Spleen (tissue), 11 donors: ENCODE measurements at regions not wholly inside any gene's neighbourhood (a gene's known extent, or its start where the extent isn't known, plus 50 kb on each side); places are given as distances from the start of the nearest gene placed in this dataset.

Source experiments
- DNase-seq: peaks from one replicate; pipeline ENCODE4 v3.0.0-alpha.2; 2020
- H3K27ac ChIP-seq, 8 donors: fragments of 200-600 bp; sonication (generic) in 7 of 8; 1 replicate in 4 of 8; 2 replicates in 4 of 8; pipeline versions ENCODE4 v1.5.0 to v1.8.0; 2016 to 2021; ENCODE audit warnings: inconsistent platforms in 4 of 8, mild to moderate bottlenecking in 4 of 8, moderate library complexity in 1 of 8
- H3K27me3 ChIP-seq, 7 donors: fragments of 200-600 bp; sonication (generic) in 6 of 7; replicated peaks in 1 of 7; 1 replicate in 4 of 7; 2 replicates in 3 of 7; pipeline versions ENCODE4 v1.5.0 to v1.8.0; 2016 to 2021; ENCODE audit warnings: inconsistent platforms in 3 of 7, mild to moderate bottlenecking in 1 of 7
- H3K36me3 ChIP-seq, 6 donors: fragments of 200-600 bp; sonication (generic) in 5 of 6; 1 replicate in 4 of 6; 2 replicates in 2 of 6; pipeline versions ENCODE4 v1.5.0 to v1.8.0; 2016 to 2021; ENCODE audit warnings: inconsistent platforms in 2 of 6
- H3K4me1 ChIP-seq, 6 donors: fragments of 200-600 bp; sonication (generic) in 5 of 6; 1 replicate in 3 of 6; 2 replicates in 3 of 6; pipeline versions ENCODE4 v1.5.0 to v1.8.0; 2016 to 2021; ENCODE audit warnings: inconsistent platforms in 3 of 6
- H3K4me3 ChIP-seq, 8 donors: fragments of 200-600 bp; sonication (generic) in 7 of 8; 1 replicate in 4 of 8; 2 replicates in 4 of 8; pipeline versions ENCODE4 v1.5.0 to v1.8.0; 2016 to 2021; ENCODE audit warnings: inconsistent platforms in 4 of 8, mild to moderate bottlenecking in 4 of 8, moderate library complexity in 2 of 8
- H3K9me3 ChIP-seq, 8 donors: fragments of 200-600 bp; sonication (generic) in 7 of 8; 1 replicate in 4 of 8; 2 replicates in 4 of 8; pipeline versions ENCODE4 v1.5.0 to v1.8.0; 2016 to 2021; ENCODE audit warnings: inconsistent platforms in 4 of 8
- POLR2A ChIP-seq, 3 donors: fragments of 450-650 bp; IDR thresholded peaks; one replicate each; pipeline ENCODE4 v1.5.1; 2017; ENCODE audit warnings: antibody characterized with exemption in 3 of 3, mild to moderate bottlenecking in 1 of 3
- POLR2AphosphoS5 ChIP-seq, 3 donors: sonication (generic); formaldehyde crosslinking; IDR thresholded peaks; one replicate each; pipeline ENCODE4 v1.5.1; 2017; ENCODE audit warnings: antibody characterized with exemption in 3 of 3
- WGBS, 5 donors: extraction: QIAGEN DNeasy Blood & Tissue Kit in 3 of 5; methylation state at CpG; one replicate each; pipeline versions ENCODE4 v1.1.5 to v1.1.7; 2013 to 2018; 5-methylcytosine and 5-hydroxymethylcytosine counted together
- intact Hi-C: fragments of 100-400 bp; cut with DNase I; formaldehyde crosslinking; loops from one replicate; pipeline ENCODE4 v1.15.0; 2023; ENCODE audit warnings: low total_unique reads
- TF ChIP-seq, protein P1 (sequence below), 11 experiments: fragments of 200-600 bp in 7 of 11; fragments of 450-650 bp in 4 of 11; sonication (generic) in 4 of 11; IDR thresholded peaks in 8 of 11; conservative IDR thresholded peaks in 3 of 11; 1 replicate in 7 of 11; 2 replicates in 4 of 11; pipeline versions ENCODE4 v1.4.0 to v1.8.0; 2016 to 2021; ENCODE audit warnings: antibody characterized with exemption in 11 of 11, inconsistent platforms in 4 of 11, mild to moderate bottlenecking in 1 of 11
- donor health status: healthy with polysubstance abuse.
- donor health status: DM: no; HTN: no; CAD: no; lungs with moderate emphysema.
- donor health status: DM: no; HTN: no; CAD: no.
- donor health status: Bipolar disorder and iron deficiency.
- donor health status: healthy.
- donor health status: DM: no; HTN: no; CAD: no.
- donor health status: DM: yes; HTN: yes; CAD: no.

GRCh38 chr7:68235937-68236336 lies 1239.3 kb downstream of the TYW1 start:
- TF ChIP-seq, protein P1, sequence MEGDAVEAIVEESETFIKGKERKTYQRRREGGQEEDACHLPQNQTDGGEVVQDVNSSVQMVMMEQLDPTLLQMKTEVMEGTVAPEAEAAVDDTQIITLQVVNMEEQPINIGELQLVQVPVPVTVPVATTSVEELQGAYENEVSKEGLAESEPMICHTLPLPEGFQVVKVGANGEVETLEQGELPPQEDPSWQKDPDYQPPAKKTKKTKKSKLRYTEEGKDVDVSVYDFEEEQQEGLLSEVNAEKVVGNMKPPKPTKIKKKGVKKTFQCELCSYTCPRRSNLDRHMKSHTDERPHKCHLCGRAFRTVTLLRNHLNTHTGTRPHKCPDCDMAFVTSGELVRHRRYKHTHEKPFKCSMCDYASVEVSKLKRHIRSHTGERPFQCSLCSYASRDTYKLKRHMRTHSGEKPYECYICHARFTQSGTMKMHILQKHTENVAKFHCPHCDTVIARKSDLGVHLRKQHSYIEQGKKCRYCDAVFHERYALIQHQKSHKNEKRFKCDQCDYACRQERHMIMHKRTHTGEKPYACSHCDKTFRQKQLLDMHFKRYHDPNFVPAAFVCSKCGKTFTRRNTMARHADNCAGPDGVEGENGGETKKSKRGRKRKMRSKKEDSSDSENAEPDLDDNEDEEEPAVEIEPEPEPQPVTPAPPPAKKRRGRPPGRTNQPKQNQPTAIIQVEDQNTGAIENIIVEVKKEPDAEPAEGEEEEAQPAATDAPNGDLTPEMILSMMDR (IDR thresholded peaks at IDR 0.05 in 8 of 11, conservative IDR thresholded peaks at IDR 0.05 in 3 of 11): no peak
- TF ChIP-seq POLR2AphosphoS5 (IDR thresholded peaks at IDR 0.05): no peak
- TF ChIP-seq POLR2A (IDR thresholded peaks at IDR 0.05): no peak
- 79 to 90% (median 88%) methylated on average over 1 of the region's 1 CpG for WGBS, 5 donors
- peaks cover 0 to 41% (median 9%) of the 10 kb centered on the region in 8 donors for H3K9me3 ChIP-seq

GRCh38 chr7:68238204-68238805 lies 1241.7 kb downstream of the TYW1 start:
- Histone ChIP-seq H3K4me1 (no peaks in the 10 kb centered on the region), H3K27ac (no peak overlapping the region), H3K4me3 (no peak overlapping the region), H3K27me3 (no peaks in the 10 kb centered on the region), H3K9me3 (peaks cover 0 to 55% (median 19%) of the 10 kb centered on the region in 8 donors), H3K36me3 (no peaks in the 10 kb centered on the region)
- intact Hi-C loops: no loop called here
- DNase-seq: no peak
- 63 to 74% (median 67%) methylated on average over 4 of the region's 4 CpGs for WGBS, 5 donors
- TF ChIP-seq, protein P1 (IDR thresholded peaks at IDR 0.05 in 8 of 11, conservative IDR thresholded peaks at IDR 0.05 in 3 of 11): no peak
- no peak for TF ChIP-seq POLR2A (IDR thresholded peaks at IDR 0.05)
- TF ChIP-seq POLR2AphosphoS5 (IDR thresholded peaks at IDR 0.05): no peak

More at GRCh38 chr7:68235937-68236336, 1239.3 kb downstream of the TYW1 start:
- no peaks in the 10 kb centered on the region for H3K27me3 ChIP-seq
- H3K27ac ChIP-seq: no peak overlapping the region
- no peak overlapping the region for H3K4me3 ChIP-seq
- no peak for DNase-seq
- intact Hi-C loops: no loop called here
- H3K4me1 ChIP-seq: no peaks in the 10 kb centered on the region
- no peaks in the 10 kb centered on the region for H3K36me3 ChIP-seq

- H3K9me3 ChIP-seq: peaks cover 0 to 36% (median 24%) of the 10 kb centered on the region in 8 donors
- H3K4me3 ChIP-seq: no peak overlapping the region
- DNase-seq: no peak
- WGBS, 5 donors: 74 to 98% (median 87%) methylated on average over 2 of the region's 2 CpGs
- intact Hi-C loops: no loop called here
- peaks cover 0 to 9% (median 0%) of the 10 kb centered on the region in 7 donors for H3K27me3 ChIP-seq
- H3K27ac ChIP-seq: no peak overlapping the region
- no peaks in the 10 kb centered on the region for H3K4me1 ChIP-seq
- no peaks in the 10 kb centered on the region for H3K36me3 ChIP-seq
- TF ChIP-seq POLR2AphosphoS5 (IDR thresholded peaks at IDR 0.05): no peak
- TF ChIP-seq, protein P1 (IDR thresholded peaks at IDR 0.05 in 8 of 11, conservative IDR thresholded peaks at IDR 0.05 in 3 of 11): no peak
These were observed 1246.5 kb downstream of the TYW1 start for GRCh38 chr7:68243128-68243527.

DNA sequence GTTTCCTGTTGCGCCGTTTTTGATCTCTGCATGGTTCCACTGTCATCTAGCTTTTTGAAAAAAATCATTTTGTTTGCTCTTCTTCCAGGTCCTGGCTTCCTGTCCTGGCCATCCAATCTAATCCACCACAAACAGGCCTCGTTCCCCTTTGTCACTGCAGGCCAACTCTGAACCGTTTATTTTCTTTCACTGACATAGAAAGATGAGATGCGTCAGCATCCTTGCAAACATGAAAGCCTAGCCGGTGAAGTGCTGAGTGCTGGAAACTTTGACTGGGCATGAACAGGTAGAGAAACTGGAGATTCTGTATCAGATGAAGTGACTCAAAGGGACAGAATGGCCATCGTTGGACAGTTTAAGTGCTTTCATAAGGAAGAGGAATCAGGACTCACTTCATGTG lies 1247.8 kb downstream of the TYW1 start:
- Histone ChIP-seq H3K4me1 (no peaks in the 10 kb centered on the region), H3K27me3 (peaks cover 0 to 9% (median 0%) of the 10 kb centered on the region in 7 donors), H3K27ac (no peak overlapping the region), H3K36me3 (no peaks in the 10 kb centered on the region), H3K9me3 (peaks cover 0 to 47% (median 23%) of the 10 kb centered on the region in 8 donors), H3K4me3 (no peak overlapping the region)
- intact Hi-C loops: no loop called here
- no peak for DNase-seq
- TF ChIP-seq POLR2AphosphoS5 (IDR thresholded peaks at IDR 0.05): no peak
- TF ChIP-seq, protein P1 (IDR thresholded peaks at IDR 0.05 in 8 of 11, conservative IDR thresholded peaks at IDR 0.05 in 3 of 11): no peak
- TF ChIP-seq POLR2A (IDR thresholded peaks at IDR 0.05): no peak
- WGBS, 5 donors: 63 to 79% (median 69%) methylated on average over 7 of the region's 7 CpGs
